NCI-H128 (cell line): ENCODE measurements at regions not wholly inside any gene's neighbourhood (a gene's known extent, or its start where the extent isn't known, plus 50 kb on each side); places are given as distances from the start of the nearest gene placed in this dataset.

Experiments used
- DNase-seq: peaks from one replicate; lab custom pipeline; 2025; ENCODE audit not compliant: unreplicated experiment; lab: John Stamatoyannopoulos, UW

DNA sequence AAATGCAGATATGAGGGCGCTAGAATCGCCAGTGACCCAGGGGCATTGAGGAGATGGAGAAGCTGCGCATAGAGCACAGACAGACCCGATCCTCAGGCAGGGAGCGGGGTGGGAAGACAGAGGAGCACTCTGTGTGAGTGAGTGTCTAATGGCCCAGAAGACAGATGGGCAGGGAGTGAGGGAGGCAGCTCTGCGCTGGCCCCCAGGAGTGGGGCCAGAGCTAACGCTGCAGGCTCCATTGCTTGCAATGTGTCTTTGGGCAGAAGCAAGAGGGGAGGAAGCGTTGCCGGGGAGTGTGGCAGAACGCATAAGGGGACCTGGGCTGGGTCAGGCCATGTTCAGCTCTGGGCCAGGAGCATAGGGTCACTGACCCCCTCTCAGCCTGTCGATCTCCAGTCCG is 207.0 kb downstream of the TBXT start:
- no peak for DNase-seq

DNA sequence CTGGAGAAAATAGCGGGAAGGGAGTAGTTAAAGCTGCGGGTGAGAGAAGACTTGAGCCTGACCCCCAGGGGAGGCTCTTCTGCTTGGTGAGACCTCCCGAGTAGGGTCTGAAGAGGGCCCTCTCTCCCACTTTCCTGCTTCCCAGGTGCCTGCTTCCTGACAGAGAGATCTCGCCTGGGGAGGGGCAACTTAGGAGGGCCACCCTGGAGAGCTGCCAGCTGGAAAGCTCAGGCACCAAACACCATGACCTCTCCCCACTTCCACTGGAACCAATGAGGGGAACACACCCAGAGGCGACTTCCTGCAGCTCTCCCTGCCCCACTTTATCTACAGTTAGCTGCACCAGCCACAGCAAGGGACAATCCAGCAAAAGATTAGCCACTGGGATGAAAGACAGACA is 208.0 kb downstream of the TBXT start:
- no peak for DNase-seq

DNA sequence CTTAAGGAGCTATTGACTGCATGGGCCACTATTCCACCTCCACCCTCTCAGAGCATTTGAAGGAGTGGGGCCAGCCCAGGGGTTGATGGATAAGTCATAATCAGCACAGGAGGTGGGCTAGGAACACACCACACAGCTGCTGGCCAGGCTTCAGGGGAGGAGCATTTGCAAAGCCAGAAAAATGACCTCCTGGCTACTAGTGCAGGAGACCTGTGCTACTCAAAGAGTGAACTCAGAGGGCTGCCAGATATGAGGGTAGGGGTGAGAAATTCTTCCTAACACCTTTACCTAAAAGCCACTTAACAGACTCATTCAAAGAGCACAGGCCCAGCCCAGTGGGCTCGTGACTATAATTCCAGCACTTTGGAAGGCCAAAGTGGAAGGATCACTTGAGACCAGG is 210.8 kb downstream of the TBXT start:
- DNase-seq = no peak

DNA sequence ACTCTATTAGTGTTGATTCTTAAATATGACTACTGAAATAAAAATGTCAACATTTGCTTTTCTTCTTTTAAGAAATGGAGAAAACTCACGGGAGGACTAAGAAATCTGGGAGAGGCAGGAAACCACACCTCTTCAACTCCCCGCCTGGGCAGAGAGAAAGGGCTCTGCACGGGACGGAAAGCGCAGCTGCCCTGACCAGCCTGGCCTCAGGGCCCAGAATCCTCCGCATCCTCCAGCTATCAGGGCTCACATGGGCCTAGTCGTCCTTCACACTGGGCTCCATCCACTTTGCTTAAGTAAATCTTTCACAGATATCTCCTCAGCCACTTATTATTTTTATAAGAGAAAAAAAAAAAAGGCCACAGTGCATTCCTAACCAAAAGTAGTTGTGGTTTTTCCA is 215.1 kb downstream of the TBXT start:
- no peak for DNase-seq

DNA sequence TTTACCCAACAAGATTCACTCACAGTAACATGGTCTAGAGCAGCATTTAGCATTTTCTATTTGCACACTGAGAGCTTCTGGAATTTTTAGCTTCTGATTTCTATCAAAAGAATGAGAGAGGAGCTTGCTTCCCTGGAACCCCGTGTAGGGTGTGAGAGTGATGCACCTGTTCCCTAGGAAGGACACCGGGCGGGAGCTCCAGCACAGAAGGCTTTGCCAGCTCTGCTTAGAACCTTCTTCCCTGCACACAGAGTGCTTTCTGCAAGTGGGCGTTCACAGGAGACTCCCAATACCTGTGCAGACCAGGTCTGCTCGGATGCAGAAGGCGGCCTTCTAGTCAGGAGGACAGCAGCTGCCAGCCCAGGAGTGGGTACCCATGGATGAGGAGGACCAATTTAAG is 217.3 kb downstream of the TBXT start:
- DNase-seq = no peak

DNA sequence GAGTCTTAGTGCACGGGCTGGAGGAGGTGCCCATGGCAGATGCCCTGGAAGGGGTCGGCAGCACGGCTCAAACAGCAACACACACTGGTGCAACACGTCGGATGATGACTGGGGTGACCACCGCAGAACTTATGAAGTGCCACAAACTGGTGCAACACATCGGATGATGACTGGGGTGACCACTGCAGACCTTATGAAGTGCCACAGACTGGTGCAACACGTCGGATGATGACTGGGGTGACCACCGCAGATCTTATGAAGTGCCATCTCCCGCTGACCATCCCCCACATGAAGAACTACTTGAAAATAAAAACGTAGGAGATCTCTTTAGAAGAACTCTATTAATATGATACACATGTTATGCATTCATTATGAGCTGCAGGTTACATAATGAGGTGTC is 218.3 kb downstream of the TBXT start:
- DNase-seq = no peak

DNA sequence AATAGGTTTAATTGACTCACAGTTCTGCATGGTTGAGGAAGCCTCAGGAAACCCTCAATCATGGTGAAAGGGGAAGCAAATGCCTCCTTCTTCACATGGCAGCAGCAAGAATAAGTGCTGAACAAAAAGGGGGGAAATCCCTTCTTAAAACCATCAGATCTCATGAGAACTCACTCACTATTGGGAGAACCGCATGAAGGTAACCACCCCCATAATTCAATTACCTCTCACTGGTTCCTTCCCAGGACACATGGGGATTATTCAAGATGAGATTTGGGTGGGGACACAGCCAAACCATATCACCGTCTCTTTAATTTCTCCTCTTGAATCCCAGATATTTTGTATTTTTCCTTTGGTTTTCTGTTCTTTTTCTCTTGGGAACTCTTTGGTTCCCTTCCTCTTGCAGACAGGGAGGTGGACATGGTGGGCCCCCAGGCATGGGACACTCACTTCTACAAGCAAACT is 223.6 kb downstream of the TBXT start:
- DNase-seq = no peak

DNA sequence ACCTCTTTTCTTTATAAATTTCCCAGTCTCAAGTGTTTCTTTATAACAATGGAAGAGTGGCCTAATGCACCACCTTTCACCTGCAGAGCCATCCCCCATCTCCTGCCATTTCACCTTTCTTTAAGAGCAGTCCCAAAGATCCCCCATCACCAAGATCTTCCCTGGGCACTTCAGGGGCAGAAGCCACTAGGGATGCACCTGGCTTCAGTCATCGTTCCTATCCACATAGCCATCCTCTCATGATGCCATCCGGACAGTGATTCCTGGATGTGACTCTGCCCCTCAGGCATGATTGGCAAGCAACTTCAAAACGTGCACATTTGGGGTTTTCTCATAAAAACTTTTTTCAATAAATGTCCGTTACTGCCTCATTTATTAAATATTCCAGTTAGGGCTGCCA is 225.9 kb downstream of the TBXT start:
- DNase-seq = no peak

DNA sequence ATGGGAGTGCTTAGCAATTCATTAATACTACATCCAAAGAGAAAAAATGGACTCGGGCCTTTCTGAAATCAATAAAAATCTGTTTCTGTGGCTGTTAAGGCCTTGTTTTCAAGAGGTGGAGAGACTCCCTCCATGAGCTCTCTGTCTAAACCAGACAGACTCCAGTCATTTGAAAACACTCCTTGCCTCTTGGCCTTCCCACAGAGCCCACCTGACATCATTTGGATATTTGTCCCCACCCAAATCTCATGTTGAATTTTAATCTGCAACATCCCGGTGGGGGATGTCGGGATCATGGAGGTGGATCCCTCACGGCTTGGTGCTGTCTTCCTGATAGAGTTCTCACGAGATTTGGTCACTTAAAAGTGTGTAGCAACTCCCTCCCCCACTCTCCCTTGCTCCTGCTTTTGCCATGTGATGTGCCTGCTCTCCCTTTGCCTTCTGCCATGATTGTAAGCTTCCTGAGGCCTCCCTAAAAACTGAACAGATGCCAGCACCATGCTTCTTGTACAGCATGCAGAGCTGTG is 226.3 kb downstream of the TBXT start:
- no peak for DNase-seq

DNA sequence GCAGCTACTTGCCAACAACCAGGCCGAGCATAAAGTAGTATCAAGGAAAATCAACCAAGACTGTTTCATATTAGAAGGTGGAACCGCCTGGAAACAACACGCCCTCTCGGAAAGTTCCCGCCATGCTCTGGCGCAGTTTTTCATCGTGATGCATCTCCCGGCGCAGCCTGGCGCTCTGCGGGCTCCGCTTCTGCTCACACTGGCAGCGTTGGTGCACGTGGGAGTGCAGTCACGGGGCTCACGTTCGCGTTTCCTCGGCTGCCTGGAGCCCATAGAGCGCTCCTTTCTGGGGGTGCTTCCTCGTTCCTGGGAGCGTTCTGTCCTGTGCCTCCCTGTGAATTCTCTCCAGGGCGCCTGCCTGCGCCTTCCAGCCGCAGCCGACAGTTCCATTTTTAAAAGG is 227.3 kb downstream of the TBXT start:
- DNase-seq = no peak

DNA sequence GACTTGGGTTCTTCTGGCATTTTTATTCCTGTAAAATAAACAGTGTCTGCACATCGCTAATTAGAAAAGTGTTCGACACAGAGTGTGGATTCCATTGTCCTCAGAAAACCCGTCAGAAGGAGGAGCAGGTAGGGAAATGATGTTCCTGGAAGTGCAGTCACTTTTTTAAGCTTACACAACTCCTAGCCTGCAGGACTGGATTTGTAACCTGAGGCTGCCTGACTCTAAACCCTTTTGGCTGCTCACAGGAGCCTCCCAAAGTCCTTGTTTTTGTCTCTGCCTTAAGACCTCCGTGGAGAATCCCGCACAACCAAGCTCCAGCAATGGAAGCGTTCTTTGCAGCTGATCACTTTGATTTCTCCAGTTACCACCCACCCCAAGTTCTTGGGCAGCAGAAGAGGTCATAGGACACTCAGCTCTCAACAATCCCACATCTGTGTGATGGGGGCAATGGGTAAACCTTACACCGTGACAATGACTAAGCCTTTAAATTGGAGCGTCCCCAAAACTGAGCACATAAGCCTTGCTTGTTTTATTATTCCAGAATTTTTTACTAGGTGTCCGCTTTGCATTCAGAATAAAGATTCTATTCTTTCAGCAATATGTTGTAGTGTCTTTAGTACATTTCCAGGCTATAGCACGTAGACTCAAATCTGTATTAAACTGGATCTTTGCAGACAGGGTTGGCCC is 227.9 kb downstream of the TBXT start:
- DNase-seq = no peak

DNA sequence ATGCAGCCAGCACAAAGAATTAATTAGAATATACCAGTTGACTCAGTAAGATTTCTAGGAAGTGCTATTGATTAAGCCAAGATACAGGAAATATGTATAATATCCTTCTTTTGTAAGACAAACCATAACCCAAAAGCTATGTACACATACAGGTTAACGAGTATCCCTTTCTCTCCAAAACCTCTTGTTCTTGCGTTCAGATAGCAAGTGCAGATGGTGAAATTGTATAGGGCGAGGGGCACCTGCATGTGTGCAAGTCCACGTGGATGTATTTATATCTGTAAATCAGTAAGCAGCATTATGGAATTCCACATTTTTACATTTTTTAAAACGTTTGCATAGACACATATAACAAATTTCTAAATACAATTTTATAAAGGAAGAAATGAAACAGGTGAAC is 228.6 kb downstream of the TBXT start:
- no peak for DNase-seq

DNA sequence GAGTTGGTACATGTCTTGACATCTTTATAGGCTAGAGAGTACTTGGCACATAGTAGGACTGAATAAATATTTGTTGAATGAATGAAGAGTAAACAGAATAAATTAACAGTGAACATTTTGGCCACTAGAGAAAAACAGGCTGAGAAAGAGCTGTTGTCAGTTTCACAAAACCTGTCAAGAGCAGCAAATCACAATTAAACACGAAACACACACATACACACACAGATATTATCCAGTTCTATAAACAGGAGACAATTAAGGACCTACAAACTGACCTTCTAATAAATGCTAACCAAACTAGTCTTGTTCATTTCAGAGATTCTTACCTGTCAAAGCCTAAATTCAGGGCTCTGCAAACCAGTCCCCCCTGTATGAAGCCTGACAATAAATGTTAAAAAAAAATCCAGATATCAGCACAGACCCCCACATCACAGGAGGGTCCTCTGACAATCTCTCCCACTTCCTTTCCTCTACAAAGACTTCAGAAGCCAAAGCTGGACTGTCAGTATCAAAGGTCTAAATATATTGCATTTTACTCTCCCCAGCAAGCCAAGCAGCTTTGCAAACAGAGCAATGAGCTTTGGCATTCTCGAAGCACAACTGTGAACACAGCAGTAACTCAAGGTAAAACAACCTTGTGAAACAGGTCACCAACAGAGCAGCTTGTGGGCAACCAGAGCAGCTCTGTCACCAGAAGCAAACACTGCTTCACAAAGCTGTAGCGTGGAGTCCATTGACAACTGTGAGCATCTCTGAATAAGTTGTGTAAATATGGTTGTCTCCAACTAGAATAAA is 229.9 kb downstream of the TBXT start:
- DNase-seq = no peak

DNA sequence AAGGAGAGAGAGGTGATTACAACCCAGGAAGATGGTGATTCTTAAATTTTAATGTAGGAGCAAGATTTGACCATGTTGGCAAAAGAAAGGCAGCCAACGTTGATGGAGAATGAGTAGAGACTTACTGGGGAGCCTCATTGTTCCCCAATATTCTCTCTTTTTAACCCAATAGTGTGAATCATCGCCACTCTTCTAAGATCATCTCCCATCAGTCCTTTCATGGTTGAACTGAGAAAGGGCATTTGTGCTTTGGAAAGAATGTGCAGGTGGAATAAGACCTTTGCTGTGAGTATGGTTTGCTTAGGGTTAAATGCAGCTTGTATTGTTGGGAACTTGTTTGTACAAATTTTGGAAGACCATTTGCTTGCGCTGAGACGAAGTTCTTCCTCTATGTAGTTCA is 231.0 kb downstream of the TBXT start:
- no peak for DNase-seq

DNA sequence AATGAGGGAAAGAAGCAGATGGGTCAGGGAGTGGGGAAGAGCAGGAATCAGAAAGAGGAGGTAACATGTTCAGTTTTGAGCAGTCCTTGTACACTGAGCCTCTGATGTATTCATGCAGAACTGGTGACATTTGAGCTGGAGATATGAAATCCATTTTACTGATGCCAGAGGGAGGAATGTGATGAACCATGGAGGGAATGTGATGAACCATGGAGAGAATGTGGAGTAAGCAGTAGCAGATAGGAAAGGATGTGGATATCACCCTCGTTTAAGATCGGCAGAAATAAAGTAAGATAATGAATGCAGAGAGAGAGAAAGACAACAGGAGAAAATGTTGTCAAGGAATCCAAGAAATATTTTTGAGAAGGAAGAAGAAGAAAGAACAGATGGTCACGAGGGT is 231.6 kb downstream of the TBXT start:
- DNase-seq = no peak

DNA sequence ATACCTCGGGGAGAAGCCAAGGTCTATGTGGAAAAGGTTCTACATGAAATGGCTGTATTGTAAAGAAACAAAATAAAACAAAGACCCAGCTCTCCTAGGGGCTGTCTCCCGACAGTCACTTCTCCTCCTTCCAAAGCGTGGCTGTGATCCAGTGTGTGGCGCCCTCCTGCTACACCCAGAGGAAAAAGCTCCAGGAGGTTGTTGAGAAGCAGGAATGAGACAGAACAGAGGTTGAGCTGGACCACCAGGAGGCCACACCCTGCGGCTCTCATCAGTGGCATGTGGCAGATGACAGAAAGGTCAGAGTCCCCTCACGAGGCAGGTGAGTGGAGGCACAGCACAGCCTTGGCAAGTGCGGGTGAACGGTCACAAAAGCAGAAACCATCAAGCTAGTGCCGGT is 236.0 kb downstream of the TBXT start:
- no peak for DNase-seq

DNA sequence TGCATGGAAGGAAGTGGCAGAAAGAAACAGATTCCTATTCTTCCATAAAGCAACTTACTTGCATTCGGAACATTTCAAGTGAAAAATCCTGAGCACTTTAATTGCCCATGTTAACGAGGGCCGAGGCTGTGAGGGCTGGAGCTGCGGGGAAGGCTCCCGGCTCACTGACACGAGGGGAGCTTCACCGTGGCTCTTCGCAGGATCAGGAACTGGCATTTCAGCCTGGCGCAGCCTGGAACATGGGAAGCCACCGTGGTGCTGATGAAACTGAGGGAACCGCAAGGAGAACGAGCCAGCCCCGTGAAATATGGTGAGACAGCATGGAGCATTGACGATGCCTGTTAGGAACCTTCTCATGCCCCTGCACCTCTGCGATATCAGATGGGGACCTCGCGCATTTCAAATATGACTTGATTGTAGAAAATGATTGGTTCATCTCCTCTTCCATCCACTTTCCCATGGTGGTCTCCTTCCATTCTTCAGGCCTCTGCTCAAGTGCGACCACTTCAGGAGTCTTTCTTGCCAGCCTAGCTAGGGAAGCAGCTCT is 236.9 kb downstream of the TBXT start:
- DNase-seq = no peak

DNA sequence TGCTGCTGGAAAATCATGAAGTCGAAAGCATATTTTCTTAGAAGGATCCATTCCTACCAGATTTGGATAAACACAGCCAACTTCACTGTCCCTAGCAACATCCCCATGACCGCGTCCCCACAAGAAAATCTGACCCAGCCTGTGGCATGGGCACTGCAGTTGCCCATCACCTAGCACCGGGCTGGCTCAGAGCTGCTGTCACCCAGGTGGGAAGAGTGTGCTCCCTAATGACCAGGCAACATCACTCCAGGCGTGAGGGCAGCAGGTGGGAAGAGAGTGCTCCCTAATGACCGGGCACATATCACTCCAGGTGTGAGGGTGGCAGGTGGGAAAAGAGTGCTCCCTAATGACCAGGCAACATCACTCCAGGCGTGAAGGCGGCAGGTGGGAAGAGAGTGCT is 238.0 kb downstream of the TBXT start:
- no peak for DNase-seq

DNA sequence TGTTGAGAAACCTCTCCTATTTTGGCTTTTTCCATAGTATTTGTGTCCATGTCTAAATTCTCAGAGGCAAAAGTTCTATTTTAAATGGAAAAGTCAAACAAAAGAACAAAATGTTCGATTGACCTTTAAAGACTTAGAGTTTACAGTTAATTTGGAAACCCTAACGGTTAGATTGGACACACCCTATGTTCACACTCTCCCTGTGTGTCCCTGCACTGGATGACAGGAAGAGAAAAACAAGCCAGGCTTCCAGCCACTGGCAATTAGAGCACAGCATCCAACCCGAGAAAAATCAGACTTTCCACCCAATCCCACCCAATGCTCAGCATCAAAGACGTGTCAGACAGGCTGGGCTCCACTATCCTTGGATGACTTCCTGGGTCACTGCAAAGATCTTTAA is 241.3 kb downstream of the TBXT start:
- DNase-seq = no peak

DNA sequence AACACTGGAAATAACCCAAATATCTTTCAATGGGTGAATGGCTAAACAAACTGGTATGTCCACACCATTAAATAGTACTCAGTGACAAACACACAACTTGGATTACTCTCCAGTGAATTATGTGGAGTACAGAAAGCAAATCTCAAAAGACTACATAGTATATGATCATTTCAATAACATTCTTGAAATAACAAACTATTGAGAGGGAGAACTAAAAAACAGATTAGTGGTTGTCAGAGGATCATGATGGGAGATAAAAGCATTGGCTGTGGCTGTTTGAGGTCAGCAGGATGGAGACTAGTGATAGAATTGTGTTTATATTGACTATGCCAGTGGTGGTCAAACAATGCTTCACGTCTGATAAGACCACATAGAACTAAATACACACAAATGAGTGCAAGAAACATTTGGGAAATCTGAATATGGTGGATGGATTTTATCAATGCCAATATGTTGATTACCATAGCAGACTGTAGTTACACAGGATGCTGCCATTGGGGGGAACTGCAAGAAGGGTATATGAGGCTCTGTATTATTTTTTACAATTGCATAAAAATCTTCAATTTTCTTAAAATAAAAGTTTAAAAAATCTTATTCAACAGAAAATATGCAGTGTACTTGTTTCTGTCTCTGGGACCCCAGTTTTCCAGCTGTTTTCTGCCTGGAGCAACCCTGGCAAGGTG is 242.0 kb downstream of the TBXT start:
- DNase-seq = no peak

DNA sequence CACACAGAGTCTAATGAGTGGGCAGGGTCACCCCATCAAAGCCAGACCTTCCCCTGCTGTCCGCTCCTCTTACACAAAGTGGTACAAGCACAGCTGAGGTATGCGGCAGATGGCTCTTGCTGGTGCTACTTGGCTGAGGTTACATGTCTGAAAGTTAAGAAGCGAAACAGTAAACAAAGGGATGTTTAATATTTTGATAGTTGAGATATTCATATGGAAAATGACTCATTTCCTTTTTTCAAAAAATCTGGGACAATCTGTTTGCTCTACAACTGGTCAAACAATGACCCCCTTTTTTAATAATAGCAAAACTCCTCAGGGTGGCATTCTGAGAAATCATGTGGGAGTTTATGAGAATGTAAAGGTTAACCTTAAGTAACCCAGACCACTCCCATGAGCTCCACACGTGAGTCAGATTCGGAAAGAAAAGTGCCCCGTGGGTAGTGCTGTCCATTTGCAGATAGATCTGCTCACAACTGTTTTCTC is 245.3 kb downstream of the TBXT start:
- no peak for DNase-seq
